Aorta (tissue), 5 donors: ENCODE measurements at regions not wholly inside any gene's neighbourhood (a gene's known extent, or its start where the extent isn't known, plus 50 kb on each side); places are given as distances from the start of the nearest gene placed in this dataset.
"Not testable (repeated sequence)": the region's sequence is repeated elsewhere in the genome, so short reads cannot be mapped to it uniquely, and the experiment has no call there.

Source experiments
- ATAC-seq: fragments of 200-7000 bp; cut with Tn5 transposase; one replicate; pipeline ENCODE4 v1.9.1; 2022; ENCODE audit warnings: moderate library complexity; ENCODE audit not compliant: low FRiP score
- DNase-seq, 2 donors: peaks; one replicate each; pipeline ENCODE4 v3.0.0-alpha.2; 2020
- H3K27ac ChIP-seq, 2 donors: one replicate each; pipeline ENCODE4 v1.5.1; 2013; ENCODE audit warnings: low read length in 2 of 2, mild to moderate bottlenecking in 2 of 2, moderate library complexity in 2 of 2, control low read depth in 1 of 2, inconsistent platforms in 1 of 2, low read depth in 1 of 2
- H3K27me3 ChIP-seq, 2 donors: one replicate each; pipeline ENCODE4 v1.6.1; 2013; ENCODE audit warnings: control low read depth in 1 of 2, low read length in 1 of 2, mild to moderate bottlenecking in 1 of 2, moderate library complexity in 1 of 2; ENCODE audit not compliant: insufficient read depth in 2 of 2, control insufficient read depth in 1 of 2
- H3K36me3 ChIP-seq, 2 donors: one replicate each; pipeline ENCODE4 v1.6.1; 2013; ENCODE audit warnings: control low read depth in 1 of 2, low read length in 1 of 2, mild to moderate bottlenecking in 1 of 2; ENCODE audit not compliant: insufficient read depth in 2 of 2, control insufficient read depth in 1 of 2
- H3K4me1 ChIP-seq, 2 donors: one replicate each; pipeline ENCODE4 v1.6.1; 2013; ENCODE audit warnings: low read length in 2 of 2, control low read depth in 1 of 2, mild to moderate bottlenecking in 1 of 2, moderate library complexity in 1 of 2; ENCODE audit not compliant: insufficient read depth in 2 of 2, control insufficient read depth in 1 of 2
- H3K4me3 ChIP-seq, 2 donors: one replicate each; pipeline ENCODE4 v1.5.1; 2013; ENCODE audit warnings: low read length in 2 of 2, control low read depth in 1 of 2, mild to moderate bottlenecking in 1 of 2
- H3K9me3 ChIP-seq: one replicate; pipeline ENCODE4 v1.6.1; 2013; ENCODE audit warnings: mild to moderate bottlenecking, low read length; ENCODE audit not compliant: control insufficient read depth
- WGBS, 2 donors: extraction: QIAGEN DNeasy Blood & Tissue Kit; methylation state at CpG; one replicate each; pipeline ENCODE4 v1.1.7; 2013; 5-methylcytosine and 5-hydroxymethylcytosine counted together
- intact Hi-C, 2 donors: fragments of 100-400 bp; cut with DNase I; formaldehyde crosslinking; loops; one replicate each; pipeline versions ENCODE4 v1.14.2 to v1.15.0; 2022
- donor health status: healthy with polysubstance abuse.
- donor health status: Bipolar disorder and iron deficiency.
- donor health status: DM: no; HTN: no; CAD: no.
- donor health status: DM: no; HTN: no; CAD: no.
- donor health status: DM: yes; HTN: yes; CAD: no.

DNA sequence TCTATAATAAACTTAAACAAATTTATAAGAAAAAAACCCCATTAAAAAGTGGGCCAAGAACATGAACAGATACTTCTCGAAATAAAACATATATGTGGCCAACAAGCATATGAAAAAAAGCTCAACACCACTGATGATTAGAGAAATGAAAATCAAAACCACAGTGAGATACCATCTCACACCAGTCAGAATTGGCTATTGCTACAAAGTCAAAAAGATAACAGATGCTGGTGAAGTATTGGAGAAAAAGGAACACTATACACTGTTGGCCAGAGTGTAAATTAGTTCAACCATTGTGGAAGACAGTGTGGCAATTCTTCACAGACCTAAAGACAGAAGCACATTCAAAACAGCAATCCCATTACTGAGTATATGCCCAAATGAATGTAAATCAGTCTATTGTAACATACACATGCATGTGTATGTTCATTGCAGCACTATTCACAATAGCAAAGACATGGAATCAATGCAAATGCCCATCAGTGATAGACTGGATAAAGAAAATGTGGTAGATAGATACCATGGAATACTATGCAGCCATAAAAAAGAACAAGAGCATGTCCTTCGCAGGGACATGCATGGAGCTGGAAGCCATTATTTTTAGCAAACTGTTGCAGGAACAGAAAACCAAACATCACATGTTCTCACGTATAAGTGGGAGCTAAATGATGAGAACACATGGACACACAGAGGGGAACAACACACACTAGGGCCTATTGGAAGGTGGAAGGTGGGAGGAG, 313.4 kb downstream of the GATA3 start:
- H3K9me3 ChIP-seq, H3K4me1 ChIP-seq, H3K27me3 ChIP-seq, DNase-seq, H3K36me3 ChIP-seq, intact Hi-C loops, ATAC-seq, H3K27ac ChIP-seq, H3K4me3 ChIP-seq: not testable (repeated sequence)
- WGBS, 2 donors: 85 to 90% methylated on average over 3 of the region's 3 CpGs

DNA sequence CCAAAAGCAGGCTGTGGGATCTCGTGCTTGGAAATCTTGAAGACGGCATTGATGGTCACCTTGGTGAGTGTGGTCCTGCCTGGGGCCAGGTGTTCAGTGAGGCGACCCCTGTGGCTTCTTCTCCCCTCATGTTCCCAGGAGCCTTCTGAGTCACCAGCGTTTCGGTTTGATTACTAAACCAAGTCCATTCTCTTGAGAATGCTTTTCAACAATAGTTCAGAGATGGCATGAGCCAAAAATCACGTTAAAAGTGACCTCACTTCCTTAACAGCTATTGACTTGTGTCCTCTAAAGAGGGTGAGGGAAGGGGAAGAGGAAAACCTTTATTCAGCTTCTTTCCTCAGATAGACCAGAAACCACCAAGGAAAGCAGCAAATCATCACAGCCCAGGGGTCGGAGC, 315.2 kb downstream of the GATA3 start:
- Histone ChIP-seq H3K27me3 (no peaks in the 10 kb centered on the region), H3K27ac (no peak overlapping the region), H3K36me3 (no peaks in the 10 kb centered on the region), H3K9me3 (peaks cover 2% of the 10 kb centered on the region), H3K4me1 (no peaks in the 10 kb centered on the region), H3K4me3 (no peak overlapping the region)
- ATAC-seq (no peak), DNase-seq (no peak)
- intact Hi-C loops: no loop called here
- WGBS, 2 donors: 67 to 68% methylated on average over 7 of the region's 7 CpGs

DNA sequence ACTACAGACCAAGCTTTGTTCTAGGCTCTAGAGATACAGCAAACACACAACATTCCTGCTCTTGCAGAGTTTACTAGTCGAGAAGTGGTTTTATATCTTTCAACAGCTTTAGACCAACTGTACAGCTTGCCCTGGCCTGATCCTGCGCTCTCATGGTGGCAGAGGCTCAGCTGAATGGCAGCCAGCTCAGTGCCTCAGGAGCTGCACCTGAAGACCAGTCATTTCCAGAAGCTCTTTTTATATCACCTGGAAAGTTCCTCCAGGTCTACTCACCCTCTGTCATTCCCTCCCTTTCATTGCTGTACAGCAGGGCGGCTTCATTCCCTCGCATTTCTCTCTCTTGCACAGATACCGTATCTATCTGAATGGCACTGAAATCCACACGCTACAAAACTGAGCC, 319.8 kb downstream of the GATA3 start:
- Histone ChIP-seq H3K27ac (no peak overlapping the region), H3K36me3 (no peaks in the 10 kb centered on the region), H3K9me3 (peaks cover 2% of the 10 kb centered on the region), H3K27me3 (no peaks in the 10 kb centered on the region), H3K4me3 (no peak overlapping the region), H3K4me1 (no peaks in the 10 kb centered on the region)
- 85 to 91% methylated on average over 6 of the region's 6 CpGs for WGBS, 2 donors
- no peak for ATAC-seq
- intact Hi-C loops: no loop called here
- DNase-seq: no peak

DNA sequence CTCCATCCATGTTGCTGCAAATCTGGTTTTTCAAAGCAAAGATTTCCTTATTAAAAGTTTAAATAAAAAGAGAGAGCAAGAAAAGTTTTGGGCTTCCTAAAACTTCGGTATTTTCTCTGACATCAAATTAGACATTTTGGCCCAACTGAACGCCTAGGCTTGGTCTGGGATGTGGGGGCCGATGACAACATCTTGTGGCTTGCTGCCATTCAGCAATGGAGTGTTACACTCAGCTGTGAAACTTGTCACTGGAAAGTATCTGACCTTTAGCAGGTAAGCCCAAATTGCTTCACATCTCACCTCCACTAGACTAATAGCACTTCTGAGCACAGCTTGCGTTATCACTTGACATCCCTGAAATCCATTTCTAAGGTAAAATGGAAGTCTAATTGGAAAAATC, 320.6 kb downstream of the GATA3 start:
- DNase-seq (no peak), ATAC-seq (no peak)
- Histone ChIP-seq H3K27me3 (no peaks in the 10 kb centered on the region), H3K27ac (no peak overlapping the region), H3K9me3 (peaks cover 2% of the 10 kb centered on the region), H3K36me3 (no peaks in the 10 kb centered on the region), H3K4me1 (no peaks in the 10 kb centered on the region), H3K4me3 (no peak overlapping the region)
- 53 to 65% methylated on average over 4 of the region's 4 CpGs for WGBS, 2 donors
- intact Hi-C loops: no loop called here

DNA sequence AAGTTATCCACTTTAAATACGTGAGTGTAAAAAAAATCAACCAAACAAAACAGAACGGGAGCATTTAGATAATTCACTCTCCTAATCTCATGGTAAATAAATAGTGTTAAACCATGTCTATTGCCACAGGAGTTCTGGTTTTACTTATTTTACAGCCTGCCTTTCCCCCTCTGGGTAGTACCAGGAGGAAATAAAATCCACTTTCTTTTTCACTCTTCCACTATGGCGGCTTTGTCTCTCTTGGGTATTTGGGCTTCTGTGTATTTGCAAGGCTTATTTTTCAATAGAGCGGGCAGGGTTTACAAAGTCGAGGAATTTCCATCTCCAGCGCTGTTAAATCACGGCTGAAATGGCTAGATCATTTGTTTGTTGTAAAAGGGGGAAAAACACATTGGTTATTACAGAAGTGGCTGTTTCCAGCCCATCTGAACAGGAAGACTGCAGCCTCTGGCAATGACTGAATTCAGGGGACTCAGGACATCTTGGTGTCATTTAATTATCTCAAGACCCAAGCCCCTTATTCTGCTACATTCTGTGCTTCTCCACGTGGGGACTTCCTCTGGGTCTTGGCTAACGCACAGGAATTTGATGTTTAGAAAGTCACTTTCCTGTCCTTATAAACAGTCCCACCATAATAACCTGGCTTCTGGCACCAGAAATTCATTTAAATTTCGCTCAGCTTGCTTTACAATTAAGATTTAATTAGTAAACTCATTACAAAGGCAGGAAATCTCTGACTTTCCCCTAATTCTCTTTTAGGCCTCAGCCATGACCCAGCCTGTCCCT, 323.9 kb downstream of the GATA3 start:
- no peaks in the 10 kb centered on the region for H3K36me3 ChIP-seq
- H3K4me1 ChIP-seq: no peaks in the 10 kb centered on the region
- DNase-seq (no peak), ATAC-seq (no peak)
- H3K27me3 ChIP-seq: no peaks in the 10 kb centered on the region
- no peak overlapping the region for H3K27ac ChIP-seq
- no peaks in the 10 kb centered on the region for H3K9me3 ChIP-seq
- H3K4me3 ChIP-seq: no peak overlapping the region
- intact Hi-C loops: no loop called here
- WGBS, 2 donors: 59 to 61% methylated on average over 10 of the region's 10 CpGs

DNA sequence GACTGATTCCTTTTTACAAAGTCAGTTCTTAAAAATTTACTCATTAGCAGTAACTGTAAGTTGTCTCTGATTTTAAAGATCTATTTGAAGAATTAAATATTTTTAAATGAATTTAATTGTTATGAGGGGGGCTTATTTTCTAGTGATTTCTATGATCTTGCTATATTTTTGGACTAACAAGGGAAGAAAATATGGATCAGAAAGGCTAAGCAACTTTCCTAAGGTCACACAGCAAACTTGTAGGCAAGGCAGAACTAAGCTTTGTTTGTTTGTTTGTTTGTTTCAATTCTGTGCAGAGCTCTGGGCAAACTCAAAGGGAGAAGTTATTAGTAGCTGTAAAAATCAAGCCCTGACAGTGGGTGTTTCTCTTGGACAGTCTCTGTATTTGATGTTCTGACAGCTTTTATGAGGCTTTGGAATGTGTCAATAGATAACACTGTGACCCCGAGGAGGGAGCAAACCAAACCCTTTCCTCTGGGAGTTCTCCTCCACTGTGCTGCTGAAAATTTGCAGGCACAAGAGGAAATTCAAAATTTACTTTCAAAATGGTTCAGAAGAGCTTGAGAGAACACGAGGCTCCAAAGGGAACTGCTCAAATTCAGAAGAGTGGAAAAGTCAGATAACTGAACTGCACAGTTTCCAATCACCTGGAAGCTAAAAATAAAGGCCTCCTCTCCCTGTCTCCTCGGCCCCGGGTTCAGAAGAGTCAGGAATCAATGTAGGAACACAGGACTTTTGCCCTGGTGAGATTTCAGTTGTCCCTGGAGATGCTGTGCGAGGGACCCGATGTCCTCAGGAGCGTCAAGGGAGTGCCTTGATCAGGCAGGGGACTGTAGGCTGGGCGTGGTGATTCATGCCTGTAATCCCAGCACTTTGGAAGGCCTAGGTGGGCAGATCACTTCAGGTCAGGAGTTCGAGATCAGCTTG, 325.7 kb downstream of the GATA3 start:
- no peaks in the 10 kb centered on the region for H3K36me3 ChIP-seq
- no peak for ATAC-seq
- H3K27ac ChIP-seq: no peak overlapping the region
- H3K9me3 ChIP-seq: no peaks in the 10 kb centered on the region
- no peaks in the 10 kb centered on the region for H3K27me3 ChIP-seq
- H3K4me3 ChIP-seq: no peak overlapping the region
- DNase-seq: no peak
- WGBS, 2 donors: 48 to 50% methylated on average over 9 of the region's 9 CpGs
- intact Hi-C loops: no loop called here
- H3K4me1 ChIP-seq: no peaks in the 10 kb centered on the region

DNA sequence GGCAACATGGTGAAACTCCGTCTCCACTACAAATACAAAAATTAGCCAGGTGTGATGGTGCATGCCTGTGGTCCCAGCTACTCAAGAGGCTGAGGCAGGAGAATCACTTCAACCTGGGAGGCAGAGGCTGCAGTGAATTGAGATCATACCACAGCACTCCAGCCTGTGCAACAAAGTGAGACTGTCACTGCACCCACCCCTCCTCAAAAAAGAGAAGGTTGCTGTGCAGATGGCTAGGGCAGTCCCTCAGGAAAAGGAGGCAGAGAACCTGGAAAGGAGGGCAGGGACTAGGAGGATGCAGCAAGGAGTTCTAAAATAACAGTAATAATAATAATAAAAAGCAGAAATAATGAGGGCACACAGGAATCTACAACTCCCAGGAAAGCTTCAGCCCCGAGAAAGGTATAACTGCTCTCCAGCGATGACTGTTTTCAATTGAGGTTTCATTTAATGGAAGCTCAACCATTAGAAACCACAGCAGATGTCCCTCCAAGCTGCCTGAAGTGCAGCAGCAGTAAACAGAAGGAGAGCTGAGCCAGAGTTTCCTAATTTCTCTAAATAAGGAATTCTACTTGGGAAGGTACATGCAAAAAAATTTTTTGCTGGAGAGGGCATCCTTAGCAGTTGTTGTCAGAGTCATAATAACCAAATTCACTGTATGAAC, 326.5 kb downstream of the GATA3 start:
- 88 to 90% methylated on average over 3 of the region's 3 CpGs for WGBS, 2 donors
- no peaks in the 10 kb centered on the region for H3K4me1 ChIP-seq
- DNase-seq (no peak), ATAC-seq (no peak)
- H3K27ac ChIP-seq: no peak overlapping the region
- intact Hi-C loops: no loop called here
- no peaks in the 10 kb centered on the region for H3K36me3 ChIP-seq
- no peaks in the 10 kb centered on the region for H3K27me3 ChIP-seq
- H3K9me3 ChIP-seq: no peaks in the 10 kb centered on the region
- H3K4me3 ChIP-seq: no peak overlapping the region

DNA sequence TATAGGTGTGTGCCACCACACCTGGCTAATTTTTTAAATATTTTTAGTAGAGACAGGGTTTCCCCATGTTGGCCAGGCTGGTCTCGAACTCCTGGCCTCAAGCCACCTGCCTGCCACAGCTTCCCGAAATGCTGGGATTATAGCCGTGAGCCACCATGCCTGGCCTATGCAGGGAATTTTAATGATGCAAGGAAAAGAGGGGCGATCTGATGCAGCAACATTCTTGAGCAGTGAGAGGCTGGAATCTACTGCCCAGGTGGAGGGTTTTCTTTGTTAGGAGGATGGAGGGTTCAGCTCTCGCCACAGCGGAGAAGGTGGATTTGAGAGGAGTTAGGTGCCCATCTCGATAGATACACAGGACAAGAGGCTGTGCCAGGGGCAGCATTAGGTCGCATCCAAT, 332.3 kb downstream of the GATA3 start:
- no peak for DNase-seq
- 90 to 92% methylated on average over 8 of the region's 8 CpGs for WGBS, 2 donors

More for the DNA sequence above, 332.3 kb downstream of the GATA3 start:
- no peak overlapping the region for H3K4me3 ChIP-seq
- no peaks in the 10 kb centered on the region for H3K4me1 ChIP-seq
- H3K27ac ChIP-seq: no peak overlapping the region
- no peaks in the 10 kb centered on the region for H3K36me3 ChIP-seq
- H3K27me3 ChIP-seq: no peaks in the 10 kb centered on the region
- H3K9me3 ChIP-seq: peaks cover 2% of the 10 kb centered on the region
- intact Hi-C loops: no loop called here
- no peak for ATAC-seq
